Stimulated activated CD8-positive, alpha-beta memory T cell treated with anti-CD3 and anti-CD28 coated beads, Interleukin-2, amount 100 ng/mL, for 48 hours (primary cell): ENCODE measurements at regions not wholly inside any gene's neighbourhood (a gene's known extent, or its start where the extent isn't known, plus 50 kb on each side); places are given as distances from the start of the nearest gene placed in this dataset.

ENCODE experiments used
- DNase-seq, 2 donors: peaks; one replicate each; pipeline ENCODE4 v3.0.0-alpha.2; 2020; ENCODE audit warnings: low read depth in 2 of 2

DNA sequence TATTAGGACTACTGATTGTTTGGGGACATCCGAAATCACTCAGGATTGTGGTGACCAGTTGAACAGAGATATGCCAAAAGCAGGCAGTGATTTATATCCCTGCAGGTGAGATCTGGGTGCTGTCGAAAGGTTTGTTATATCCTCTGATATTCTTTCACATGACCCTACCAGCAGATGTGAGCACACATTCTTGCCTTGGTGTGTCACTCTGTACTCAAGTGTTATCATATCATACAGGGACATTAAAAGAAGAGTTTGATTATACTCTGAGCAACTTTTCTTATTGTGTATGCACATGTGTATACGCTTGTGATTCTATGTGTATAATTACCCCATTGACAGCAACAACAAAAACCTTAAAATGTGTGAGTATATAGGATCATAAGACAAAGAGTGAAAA lies 381.2 kb upstream of the IGFBP7 start:
- DNase-seq: no peak

DNA sequence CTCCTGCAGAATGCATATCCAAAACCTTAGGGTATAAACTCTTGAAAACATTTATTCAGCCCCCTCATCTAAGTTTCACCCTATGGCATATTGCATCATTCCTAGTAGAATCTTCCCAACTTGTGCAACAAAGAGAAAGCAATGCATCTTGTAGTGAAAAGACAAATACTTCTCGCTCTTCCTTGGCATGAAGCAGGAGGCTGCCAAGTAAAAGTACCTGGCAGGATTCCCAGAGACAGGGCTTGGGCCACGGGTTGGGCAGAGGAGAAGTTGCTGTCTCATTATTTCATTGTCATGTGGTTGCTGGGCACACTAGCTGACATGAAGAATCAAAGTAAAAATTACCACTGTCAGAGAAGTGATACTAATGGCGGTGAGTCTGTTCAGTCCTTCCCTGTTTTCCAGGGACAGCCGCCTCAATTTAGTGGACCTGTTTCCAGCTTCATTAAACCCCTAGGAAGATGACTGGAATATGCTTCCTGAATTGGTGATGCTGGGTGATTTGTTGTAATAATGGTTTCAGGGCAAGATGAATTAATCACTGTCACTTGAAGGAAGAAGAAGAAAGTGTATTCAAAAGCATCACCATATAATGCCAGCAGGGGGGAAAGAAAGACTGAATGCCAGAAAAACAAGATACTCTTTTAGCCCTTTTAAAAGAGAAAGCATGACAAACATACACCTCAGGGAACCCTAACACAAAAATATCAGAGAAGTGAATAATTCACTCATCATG lies 380.5 kb upstream of the IGFBP7 start:
- DNase-seq: no peak

DNA sequence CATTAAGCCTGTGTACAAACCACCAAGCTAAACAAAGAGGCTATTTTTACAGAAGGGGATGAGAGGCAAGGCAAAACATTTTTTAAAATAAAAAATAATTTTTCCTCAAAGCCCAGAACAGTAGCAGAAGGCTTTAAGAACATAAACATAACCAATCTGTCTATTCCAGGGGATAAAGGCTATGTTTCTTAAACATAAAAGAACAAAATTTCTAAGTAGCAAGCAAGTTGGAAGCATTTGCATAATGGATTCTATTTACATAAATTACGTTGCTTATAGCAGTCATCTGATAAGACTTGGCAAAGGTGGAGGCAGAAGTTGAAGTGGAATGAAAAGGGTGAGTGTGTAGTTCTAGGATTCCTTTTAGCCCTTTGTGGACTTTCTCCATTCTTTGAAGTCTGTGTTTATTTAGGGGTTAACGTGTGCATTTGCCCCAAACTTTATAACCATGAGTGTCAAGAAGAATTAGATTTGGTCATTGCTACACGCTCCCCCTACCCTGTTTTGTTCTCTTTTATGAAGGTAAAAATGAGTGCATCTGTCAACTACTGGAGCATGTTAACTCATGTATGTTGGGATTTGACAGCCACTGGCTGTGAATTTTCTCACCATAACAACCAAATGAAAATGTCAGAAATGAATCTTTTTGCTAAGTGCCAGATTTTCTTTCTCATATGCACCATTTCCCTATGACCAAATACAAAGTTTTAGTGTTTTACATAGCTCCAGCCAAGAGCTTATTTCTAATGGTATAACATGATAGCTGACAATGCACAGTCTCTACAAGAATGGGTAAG lies 378.4 kb upstream of the IGFBP7 start:
- no peak for DNase-seq

DNA sequence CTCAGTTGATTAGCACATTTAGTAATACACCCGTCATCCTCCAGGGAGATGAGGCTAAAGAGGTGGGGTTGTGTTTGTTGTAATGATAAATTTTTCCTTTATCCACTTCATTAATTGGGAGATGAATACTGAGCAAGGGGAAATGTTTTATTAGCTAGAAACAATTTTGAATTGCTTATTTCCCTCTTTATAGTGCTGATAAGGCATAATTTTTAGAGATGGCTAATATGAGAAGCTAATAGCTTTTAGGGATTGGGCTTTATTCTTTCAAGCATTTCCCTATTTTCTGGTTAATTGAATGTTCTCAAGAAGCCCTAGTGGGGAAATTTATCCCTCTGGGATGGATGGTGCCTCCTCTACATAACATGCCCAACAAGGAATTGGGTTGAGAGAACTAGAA lies 365.2 kb upstream of the IGFBP7 start:
- no peak for DNase-seq

DNA sequence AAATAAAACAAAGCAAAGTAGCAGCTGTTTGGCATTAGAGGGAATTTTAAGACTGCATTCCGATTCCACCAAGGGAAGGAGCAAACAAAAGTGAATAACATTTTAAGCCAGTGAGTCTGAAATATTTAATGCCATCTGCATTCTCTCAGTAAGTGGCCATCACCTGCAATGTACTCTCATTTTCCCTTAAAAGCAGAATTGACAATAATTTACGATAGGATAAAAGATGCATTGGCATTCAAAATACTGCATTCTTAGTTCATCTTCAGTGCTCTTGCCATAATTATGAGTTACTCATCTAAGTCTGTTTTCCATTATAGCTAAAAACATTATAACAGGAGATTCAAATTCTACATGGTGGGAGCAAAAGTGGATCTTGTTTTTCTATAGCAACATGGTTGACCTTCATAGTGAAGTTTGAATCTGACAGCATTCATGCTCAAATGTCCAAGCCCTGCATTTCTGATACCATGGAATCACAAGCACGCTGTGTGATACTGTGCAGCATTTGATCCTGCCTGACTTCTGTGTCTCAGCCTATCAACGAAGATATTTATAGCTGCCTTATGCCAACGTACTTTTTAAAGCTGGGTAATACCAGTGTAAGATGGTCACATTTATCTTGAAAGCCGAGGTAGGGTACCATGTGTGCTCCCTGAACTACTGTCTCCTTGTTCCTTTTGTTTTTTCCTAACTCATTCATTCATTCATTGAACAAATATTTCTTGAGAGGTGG lies 355.3 kb upstream of the IGFBP7 start:
- DNase-seq: no peak

DNA sequence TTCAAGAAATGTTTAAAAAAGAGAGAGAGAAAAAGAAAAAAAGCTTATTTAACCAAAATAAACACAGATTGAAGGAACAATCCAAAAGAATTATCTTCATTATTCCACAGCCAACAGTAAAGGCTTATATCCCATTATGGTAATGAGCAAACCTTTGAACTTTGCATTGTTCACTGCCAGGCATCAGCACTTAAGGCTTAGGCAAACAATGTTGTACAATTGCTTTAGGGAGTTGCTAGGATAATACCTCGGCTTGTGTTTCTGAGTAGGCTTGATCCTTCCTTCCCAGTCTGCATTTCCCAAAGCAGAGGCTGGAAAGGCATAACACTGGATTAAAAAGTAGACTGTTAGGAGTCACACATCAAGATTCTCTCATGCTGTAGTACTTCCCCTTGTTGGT lies 352.7 kb upstream of the IGFBP7 start:
- DNase-seq: no peak

DNA sequence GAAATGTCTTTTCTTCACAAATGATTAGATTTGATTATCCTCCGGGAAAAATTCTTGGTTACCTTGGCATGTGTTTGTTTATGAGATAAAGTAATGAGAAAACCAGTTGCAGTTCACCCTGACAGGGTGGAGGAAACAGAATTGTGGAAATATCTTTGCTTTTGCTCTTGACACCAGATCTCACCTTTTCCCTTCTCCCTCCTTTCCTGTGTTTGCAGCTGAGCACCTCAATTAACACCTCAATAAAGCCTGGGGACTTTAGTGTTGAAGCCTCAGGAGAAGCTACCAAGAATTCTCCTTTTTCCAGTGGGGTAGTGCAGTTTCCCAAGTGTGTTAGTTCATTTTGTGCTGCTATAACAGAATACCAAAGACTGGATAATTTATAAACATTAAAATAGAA lies 350.8 kb upstream of the IGFBP7 start:
- no peak for DNase-seq

DNA sequence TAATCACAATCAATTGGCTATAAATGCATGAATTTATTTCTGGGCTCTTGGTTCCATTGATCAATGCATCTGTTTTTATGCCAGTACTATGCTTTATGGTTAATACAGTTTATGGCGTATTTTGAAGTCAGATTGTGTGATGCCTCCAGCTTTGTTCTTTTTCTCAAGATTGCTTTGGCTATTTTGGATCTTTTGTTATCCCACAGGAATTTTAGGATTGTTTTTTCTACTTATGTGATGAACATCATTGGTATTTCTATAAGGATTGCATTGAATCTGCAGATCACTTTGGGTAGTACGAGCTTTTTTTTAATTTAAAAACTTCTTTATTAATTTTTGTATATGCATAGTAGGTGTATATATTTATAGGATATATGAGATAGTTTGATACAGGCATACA lies 338.7 kb upstream of the IGFBP7 start:
- DNase-seq: no peak

DNA sequence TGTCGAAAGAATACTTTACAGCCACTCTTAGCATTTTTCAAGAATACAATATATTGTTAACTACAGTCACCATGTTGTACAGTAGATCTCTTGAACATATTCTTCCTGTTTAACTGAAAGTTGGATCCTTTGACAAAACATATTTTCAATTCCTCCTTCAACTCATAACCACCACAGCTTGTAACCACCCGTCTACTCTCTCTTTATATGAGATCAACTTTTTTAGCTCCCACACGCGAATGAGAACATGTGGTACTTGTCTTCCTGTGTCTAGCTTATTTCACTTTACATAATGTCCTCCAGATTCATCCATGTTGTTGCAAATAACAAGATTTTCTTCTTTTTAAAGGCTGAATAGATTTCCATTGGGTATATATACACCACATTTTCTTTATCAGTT lies 338.3 kb upstream of the IGFBP7 start:
- no peak for DNase-seq

DNA sequence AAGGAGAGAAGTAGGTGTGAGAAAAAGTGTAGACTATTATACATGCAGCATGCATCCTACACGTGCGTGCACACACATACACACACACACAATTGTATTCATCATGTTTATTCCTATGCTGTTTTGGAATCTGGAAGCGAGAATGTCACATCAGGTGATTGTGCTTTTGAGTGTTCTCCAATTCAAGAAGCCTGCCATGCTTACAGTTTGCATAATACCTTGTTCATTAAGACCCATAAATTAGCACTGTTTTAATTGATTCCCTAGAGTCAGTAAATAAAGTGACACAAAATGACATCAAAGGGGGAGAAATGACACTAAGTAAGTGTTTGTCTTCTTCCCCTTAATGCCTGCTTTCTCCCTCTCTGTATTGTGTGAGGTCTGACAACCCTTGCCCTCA lies 336.1 kb upstream of the IGFBP7 start:
- DNase-seq: no peak

DNA sequence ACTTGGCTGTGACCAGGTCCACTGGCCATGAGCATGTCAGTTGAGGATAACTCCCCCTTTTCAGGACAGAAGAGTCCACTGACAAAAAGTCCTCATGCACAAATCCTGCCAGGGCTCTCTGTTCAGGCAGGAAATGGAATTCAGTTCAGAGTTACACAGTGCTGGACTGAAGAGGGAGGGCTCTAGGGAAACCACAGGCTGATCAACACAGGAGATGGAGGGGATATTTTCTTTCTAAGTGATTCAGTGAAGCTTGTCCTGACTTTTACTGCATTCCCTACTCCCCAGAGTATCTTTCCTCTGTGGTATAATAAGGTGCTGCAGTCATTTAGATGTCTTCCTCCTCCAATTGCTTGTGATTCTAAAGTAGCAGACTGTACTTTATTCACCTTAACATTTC lies 335.5 kb upstream of the IGFBP7 start:
- DNase-seq: no peak

DNA sequence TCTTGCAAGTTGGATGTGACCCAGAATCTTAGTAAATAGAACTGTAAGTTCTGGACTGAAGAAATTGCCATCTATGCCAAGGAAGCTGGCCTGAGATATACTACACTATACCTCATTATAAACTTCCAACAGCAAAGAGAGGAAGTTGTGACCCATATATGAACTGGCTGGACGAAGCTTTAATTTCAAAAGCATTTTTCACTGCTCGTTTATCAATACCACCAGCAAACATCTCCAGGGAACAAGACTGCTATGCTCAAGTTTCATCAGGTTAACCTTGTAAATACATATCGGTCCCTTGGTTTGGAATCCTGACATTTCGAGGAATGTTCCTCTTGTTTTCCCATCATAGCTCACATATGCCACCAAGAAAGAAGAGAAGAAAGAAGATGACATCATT lies 334.5 kb upstream of the IGFBP7 start:
- no peak for DNase-seq

DNA sequence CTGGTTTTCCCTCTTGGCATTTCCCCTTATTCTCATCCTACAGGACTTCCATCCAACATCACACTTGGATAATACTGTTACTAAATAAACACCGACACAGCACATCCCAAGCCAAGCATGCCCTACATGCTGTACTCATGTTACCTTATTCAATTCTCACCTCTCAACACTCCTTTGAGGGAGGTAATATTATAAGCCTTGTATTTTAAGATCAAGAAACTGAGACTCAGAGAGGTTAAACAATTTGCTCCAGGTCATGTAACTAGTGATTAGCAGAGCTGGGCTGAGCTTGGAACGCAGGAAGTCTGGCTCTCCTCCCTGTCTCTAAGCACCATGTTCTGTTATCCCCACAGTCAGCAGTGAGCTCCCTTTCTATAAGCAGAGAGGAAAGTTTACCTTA lies 333.6 kb upstream of the IGFBP7 start:
- DNase-seq: no peak

DNA sequence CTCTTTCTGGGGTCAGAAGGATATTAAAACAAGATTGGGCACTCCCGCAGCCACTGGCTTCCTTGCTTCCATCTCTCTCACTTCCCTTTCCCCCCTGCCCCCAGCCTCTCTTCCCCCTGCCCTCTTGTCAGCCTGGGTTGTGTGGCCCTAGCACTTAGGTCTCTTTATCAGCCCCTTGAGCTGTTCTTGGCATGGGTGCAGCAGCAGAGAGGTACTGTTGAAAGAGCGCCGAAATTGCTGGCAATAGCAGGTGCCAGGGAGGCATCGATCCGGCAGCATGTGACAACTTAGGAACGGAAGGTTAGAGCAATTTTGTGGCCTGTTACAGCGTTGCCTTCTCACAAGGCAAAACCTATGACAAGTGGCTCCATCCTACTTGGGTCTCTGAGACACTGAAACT lies 333.1 kb upstream of the IGFBP7 start:
- no peak for DNase-seq

DNA sequence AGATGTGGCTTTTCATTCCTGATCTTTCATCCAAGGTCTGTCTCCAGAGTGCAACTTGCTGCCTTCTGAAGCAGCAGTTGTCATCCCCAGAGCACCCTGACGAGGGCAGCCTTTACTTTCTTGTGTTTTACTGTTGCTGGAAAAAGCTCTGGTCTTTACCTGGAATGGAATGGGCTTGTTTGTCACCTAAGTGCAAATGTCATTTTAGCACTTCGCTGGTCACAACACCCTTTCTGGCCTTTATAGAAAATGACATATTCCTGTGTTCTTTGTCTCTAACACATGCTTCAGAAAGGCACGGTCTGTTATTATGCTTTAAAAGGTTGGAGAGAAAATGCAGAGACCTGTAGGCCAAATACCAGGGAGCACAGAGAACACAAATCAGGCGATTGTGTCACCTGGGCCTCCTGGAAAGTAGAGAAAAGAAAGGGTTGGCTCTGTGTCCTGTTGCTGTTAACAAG lies 332.7 kb upstream of the IGFBP7 start:
- DNase-seq: no peak

DNA sequence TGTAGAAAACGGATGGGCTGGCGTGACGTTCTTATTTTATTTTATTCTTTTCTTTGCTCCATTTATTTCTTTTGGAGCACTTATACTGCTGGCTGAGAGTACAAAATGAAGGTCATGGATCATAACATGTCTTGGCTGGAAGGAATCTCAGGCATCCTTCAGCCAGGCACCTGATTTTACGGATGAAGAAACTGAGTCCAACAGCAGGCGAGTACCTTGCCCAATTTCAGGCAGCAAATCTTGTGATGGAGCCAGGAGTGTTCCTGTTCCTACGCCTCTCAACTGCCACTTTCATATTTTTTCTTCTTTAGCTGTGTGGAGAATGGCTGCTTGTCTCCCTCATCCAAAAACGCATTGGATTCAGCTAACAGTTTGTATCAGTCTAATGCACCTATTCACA lies 332.1 kb upstream of the IGFBP7 start:
- DNase-seq: no peak

DNA sequence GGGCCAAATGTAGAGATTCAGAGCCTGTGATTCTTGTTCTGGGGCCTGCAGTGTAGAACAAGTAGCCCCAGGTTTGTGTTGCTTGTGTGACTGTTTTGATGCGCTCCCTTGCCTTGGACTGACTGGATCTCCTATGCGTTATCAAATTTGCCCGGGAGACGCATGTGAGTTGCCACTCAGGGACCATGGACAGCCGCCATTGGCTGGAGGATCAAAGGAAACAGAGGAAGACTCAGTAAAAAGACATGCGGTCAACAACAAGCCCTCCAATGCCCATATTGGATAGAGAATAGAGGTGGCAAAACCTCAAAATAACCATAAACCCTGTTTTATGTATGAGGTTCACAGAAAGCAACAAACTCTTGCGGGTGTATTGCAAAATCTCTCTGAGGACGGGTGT lies 327.5 kb upstream of the IGFBP7 start:
- DNase-seq: no peak

DNA sequence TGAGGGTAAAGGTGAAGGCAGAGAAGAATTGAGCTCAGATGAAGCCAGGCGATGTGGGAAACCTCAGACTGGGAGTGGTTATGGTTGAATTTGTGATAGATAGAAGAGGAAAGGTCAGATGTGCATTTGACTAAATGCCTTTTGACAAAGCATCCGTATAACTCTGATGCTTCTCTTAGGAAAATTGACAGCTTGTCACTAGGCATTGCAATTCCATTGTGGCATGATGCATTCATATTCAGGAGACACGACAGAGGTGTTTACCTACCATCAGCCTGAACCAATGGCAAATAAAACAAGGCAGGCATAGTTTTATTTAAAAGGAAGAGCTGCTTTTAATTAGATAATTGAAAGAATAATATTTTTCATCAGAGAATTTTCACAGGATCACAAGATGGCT lies 325.1 kb upstream of the IGFBP7 start:
- no peak for DNase-seq

DNA sequence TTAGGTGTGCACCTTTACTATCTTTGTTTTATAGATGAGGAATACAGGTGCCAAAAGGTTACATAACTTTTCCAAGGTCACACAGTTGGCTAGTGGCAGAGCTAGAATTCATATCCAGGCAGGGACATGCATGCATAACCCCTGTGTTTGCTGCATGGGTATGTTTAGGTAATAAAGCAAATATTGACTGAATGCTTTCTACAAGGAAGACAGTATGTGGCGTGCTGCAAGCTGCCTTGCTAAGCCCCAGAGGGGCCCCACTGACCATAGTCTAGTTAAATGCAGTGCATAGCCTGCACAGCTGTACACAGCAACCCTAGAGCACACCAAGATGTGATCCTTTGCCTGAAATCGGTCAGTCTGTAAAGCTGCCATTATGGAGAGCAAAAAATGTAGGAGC lies 320.5 kb upstream of the IGFBP7 start:
- no peak for DNase-seq

DNA sequence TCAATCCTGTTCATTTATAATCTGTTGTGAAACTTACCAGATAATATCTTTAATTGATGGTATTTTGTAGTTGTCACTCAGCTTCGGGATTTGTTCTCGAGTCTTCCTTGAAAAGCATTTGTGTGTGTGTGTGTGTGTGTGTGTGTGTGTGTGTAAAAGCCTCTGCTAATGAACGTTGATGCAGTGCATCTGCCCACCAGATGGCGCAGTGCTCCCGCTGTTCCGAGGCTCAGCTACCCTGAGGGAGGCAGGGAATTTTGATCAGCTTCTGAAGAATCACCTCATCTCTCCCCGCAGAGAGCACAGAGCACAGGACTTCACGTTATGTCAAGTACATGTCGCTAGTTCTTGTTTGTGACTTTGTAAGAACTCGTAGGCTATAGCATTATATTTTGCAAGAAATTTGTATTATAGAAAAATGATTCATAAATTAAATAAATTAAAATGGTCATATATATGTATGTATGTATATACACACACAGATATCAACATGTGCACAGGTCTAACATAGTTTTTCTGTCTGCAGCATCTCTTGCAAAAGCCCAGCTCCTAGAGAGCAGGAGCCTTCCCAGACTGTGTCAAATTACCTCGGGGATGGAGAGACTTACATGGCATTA lies 316.7 kb upstream of the IGFBP7 start:
- peak; percentile 18 to 27 for DNase-seq

DNA sequence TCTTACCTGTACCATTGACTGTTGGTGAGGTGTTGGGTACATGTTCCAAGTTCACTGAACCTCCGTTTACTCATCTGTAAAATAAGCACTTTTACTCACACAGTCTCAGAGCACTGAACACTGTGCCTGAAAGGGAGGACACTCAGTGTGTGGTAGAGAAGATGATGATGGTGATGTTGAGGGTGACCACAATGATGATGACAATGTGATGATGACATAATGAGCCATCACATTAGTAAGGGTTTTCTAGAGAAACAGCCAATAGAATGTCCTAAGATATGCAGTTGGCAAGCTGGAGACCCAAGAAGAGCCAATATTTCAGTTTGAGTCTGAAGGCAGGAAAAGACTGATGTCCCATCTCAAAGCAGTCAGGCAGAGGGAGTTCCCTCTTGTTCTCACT lies 315.4 kb upstream of the IGFBP7 start:
- DNase-seq: no peak

DNA sequence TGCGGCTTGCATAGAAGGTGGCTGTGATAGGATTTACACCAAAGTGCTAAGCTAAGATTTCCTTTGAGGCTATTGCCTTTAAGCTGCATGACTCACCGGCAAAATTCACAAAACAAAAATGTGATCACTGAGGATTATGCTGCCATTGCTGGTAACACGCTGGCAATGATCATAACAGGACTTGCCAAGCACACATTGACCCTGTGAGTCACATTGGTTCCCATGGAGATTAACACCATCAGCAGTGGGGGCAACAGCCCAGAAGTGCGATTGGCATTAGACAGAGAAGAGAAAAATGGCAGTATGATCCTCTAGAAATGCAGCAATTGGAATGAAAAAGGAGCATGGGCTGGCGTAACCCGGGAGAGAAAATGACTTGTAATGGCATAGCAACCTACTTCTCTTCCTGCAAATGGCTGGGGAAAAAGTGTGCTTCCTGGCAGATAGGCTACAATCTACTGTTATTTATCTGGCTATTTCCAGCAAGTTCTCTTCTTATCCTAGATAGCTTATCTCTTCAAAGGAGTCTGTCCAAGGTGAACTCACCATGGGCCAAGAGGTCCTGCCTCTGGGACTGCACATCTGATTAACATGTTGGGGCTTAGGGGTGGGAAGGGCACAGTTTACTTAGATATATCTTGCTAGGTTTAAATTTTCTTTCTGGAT lies 314.2 kb upstream of the IGFBP7 start:
- DNase-seq: no peak
